Hepatocyte (in vitro differentiated cells): ENCODE measurements at regions not wholly inside any gene's neighbourhood (a gene's known extent, or its start where the extent isn't known, plus 50 kb on each side); places are given as distances from the start of the nearest gene placed in this dataset.

Experiments
- DNase-seq: peaks from one replicate; pipeline ENCODE4 v3.0.0-alpha.2; 2016; ENCODE audit warnings: low spot score
- H2AFZ ChIP-seq: fragments of 200-600 bp; sonication (generic); 2 replicates; pipeline ENCODE4 v1.6.0; 2016; ENCODE audit warnings: antibody characterized with exemption, mild to moderate bottlenecking
- H3K27ac ChIP-seq: fragments of 200-600 bp; sonication (generic); 2 replicates; pipeline ENCODE4 v1.5.1; 2016; ENCODE audit warnings: mild to moderate bottlenecking
- H3K27me3 ChIP-seq: fragments of 200-600 bp; sonication (generic); 2 replicates; pipeline ENCODE4 v1.6.1; 2016
- H3K36me3 ChIP-seq: fragments of 200-600 bp; sonication (generic); replicated peaks from 2 replicates; pipeline ENCODE4 v1.5.1; 2016; ENCODE audit warnings: low read depth; ENCODE audit not compliant: insufficient read depth
- H3K4me1 ChIP-seq: fragments of 200-600 bp; sonication (generic); 2 replicates; pipeline ENCODE4 v1.5.1; 2016; ENCODE audit warnings: mild to moderate bottlenecking, moderate library complexity; ENCODE audit not compliant: insufficient read depth
- H3K4me2 ChIP-seq: fragments of 200-600 bp; sonication (generic); 2 replicates; pipeline ENCODE4 v1.6.0; 2016
- H3K4me3 ChIP-seq: fragments of 200-600 bp; sonication (generic); 2 replicates; pipeline ENCODE4 v1.5.1; 2016; ENCODE audit warnings: mild to moderate bottlenecking
- H3K79me2 ChIP-seq: fragments of 200-600 bp; sonication (generic); 2 replicates; pipeline ENCODE4 v1.6.0; 2017; ENCODE audit warnings: mild to moderate bottlenecking
- H3K9me2 ChIP-seq: fragments of 200-600 bp; sonication (generic); replicated peaks from 2 replicates; pipeline ENCODE4 v1.6.0; 2017; ENCODE audit warnings: mild to moderate bottlenecking; ENCODE audit not compliant: insufficient read depth
- H3K9me3 ChIP-seq: fragments of 200-600 bp; sonication (generic); 2 replicates; pipeline ENCODE4 v1.5.1; 2016; ENCODE audit warnings: low read depth, mild to moderate bottlenecking
- H4K20me1 ChIP-seq: fragments of 200-600 bp; sonication (generic); 2 replicates; pipeline ENCODE4 v1.6.0; 2016; ENCODE audit warnings: mild to moderate bottlenecking; ENCODE audit not compliant: insufficient read depth, poor library complexity, severe bottlenecking
- CTCF ChIP-seq: fragments of 200-600 bp; sonication (generic); IDR thresholded peaks from 2 replicates; pipeline ENCODE4 v1.5.1; 2016; ENCODE audit warnings: antibody characterized with exemption, mild to moderate bottlenecking; ENCODE audit not compliant: poor library complexity
- EZH2 ChIP-seq: fragments of 200-600 bp; sonication (generic); IDR thresholded peaks from 2 replicates; pipeline ENCODE4 v1.6.1; 2016; ENCODE audit warnings: antibody characterized with exemption, mild to moderate bottlenecking, borderline replicate concordance
- EZH2phosphoT487 ChIP-seq: fragments of 200-600 bp; sonication (generic); IDR thresholded peaks from one replicate; pipeline ENCODE4 v1.6.1; 2018; ENCODE audit warnings: antibody characterized with exemption, mild to moderate bottlenecking, low read depth, moderate library complexity; ENCODE audit not compliant: unreplicated experiment, severe bottlenecking
- WGBS: methylation state at CpG from one replicate; pipeline ENCODE4 v1.1.6; 2016; ENCODE audit warnings: low lambda C conversion rate; ENCODE audit errors: missing lambda C conversion rate; 5-methylcytosine and 5-hydroxymethylcytosine counted together

GRCh38 chr18:24703316-24703715, 242.9 kb downstream of the HRH4 start:
- Histone ChIP-seq H3K9me2 (no peaks in the 10 kb centered on the region), H3K36me3 (no peaks in the 10 kb centered on the region), H3K27me3 (no peaks in the 10 kb centered on the region), H3K9me3 (peaks cover 3% of the 10 kb centered on the region), H3K27ac (no peak overlapping the region), H3K79me2 (no peaks in the 10 kb centered on the region), H3K4me2 (no peak overlapping the region), H4K20me1 (no peaks in the 10 kb centered on the region), H3K4me3 (no peak overlapping the region), H2AFZ (no peak overlapping the region), H3K4me1 (no peaks in the 10 kb centered on the region)
- no peak for DNase-seq
- WGBS: 95% methylated on average over 1 of the region's 1 CpG
- no peak for TF ChIP-seq CTCF
- no peak for TF ChIP-seq EZH2
- no peak for TF ChIP-seq EZH2phosphoT487

- Histone ChIP-seq H3K9me3 (peaks cover 3% of the 10 kb centered on the region), H3K27ac (no peak overlapping the region), H2AFZ (no peak overlapping the region), H3K4me1 (no peaks in the 10 kb centered on the region), H3K36me3 (no peaks in the 10 kb centered on the region), H3K9me2 (no peaks in the 10 kb centered on the region), H4K20me1 (no peaks in the 10 kb centered on the region), H3K79me2 (no peaks in the 10 kb centered on the region), H3K4me3 (no peak overlapping the region), H3K27me3 (no peaks in the 10 kb centered on the region), H3K4me2 (no peak overlapping the region)
- WGBS: 53% methylated on average over 7 of the region's 7 CpGs
- TF ChIP-seq CTCF (no peak), EZH2phosphoT487 (no peak), EZH2 (no peak)
- no peak for DNase-seq
Observed at GRCh38 chr18:24704946-24705630, 244.7 kb downstream of the HRH4 start.

- TF ChIP-seq CTCF: no peak
- TF ChIP-seq EZH2phosphoT487: no peak
- no peak for TF ChIP-seq EZH2
- H3K36me3 ChIP-seq: no peaks in the 10 kb centered on the region
- no peaks in the 10 kb centered on the region for H3K9me3 ChIP-seq
Observed at GRCh38 chr18:24710474-24710873, 250.0 kb downstream of the HRH4 start.

GRCh38 chr18:24719791-24720190, 259.4 kb downstream of the HRH4 start:
- no peaks in the 10 kb centered on the region for H3K9me2 ChIP-seq
- H4K20me1 ChIP-seq: no peaks in the 10 kb centered on the region
- no peak for DNase-seq
- H2AFZ ChIP-seq: no peak overlapping the region
- H3K4me1 ChIP-seq: no peaks in the 10 kb centered on the region
- no peaks in the 10 kb centered on the region for H3K36me3 ChIP-seq
- H3K4me3 ChIP-seq: no peak overlapping the region
- H3K27me3 ChIP-seq: peaks cover 5% of the 10 kb centered on the region
- no peaks in the 10 kb centered on the region for H3K79me2 ChIP-seq
- no peak for TF ChIP-seq CTCF
- no peak for TF ChIP-seq EZH2phosphoT487
- TF ChIP-seq EZH2: no peak
- H3K4me2 ChIP-seq: no peak overlapping the region
- H3K27ac ChIP-seq: no peak overlapping the region
- H3K9me3 ChIP-seq: no peaks in the 10 kb centered on the region

More at GRCh38 chr18:24710474-24710873, 250.0 kb downstream of the HRH4 start:
- H3K79me2 ChIP-seq: no peaks in the 10 kb centered on the region
- H3K9me2 ChIP-seq: no peaks in the 10 kb centered on the region
- H3K4me2 ChIP-seq: no peak overlapping the region
- H2AFZ ChIP-seq: no peak overlapping the region
- no peak overlapping the region for H3K27ac ChIP-seq
- no peaks in the 10 kb centered on the region for H3K4me1 ChIP-seq
- H4K20me1 ChIP-seq: no peaks in the 10 kb centered on the region
- no peak for DNase-seq
- H3K4me3 ChIP-seq: no peak overlapping the region
- no peaks in the 10 kb centered on the region for H3K27me3 ChIP-seq
